Ovary (tissue), 3 donors: ENCODE measurements at regions not wholly inside any gene's neighbourhood (a gene's known extent, or its start where the extent isn't known, plus 50 kb on each side); places are given as distances from the start of the nearest gene placed in this dataset.

ENCODE experiments used
- CTCF ChIP-seq, 3 donors: fragments of 450-650 bp in 2 of 3; fragments of 200-600 bp in 1 of 3; IDR thresholded peaks; one replicate each; pipeline versions ENCODE4 v1.5.1 to v1.8.0; 2016 to 2022; ENCODE audit warnings: antibody characterized with exemption in 3 of 3, mild to moderate bottlenecking in 1 of 3
- EP300 ChIP-seq: sonication (generic); formaldehyde crosslinking; IDR thresholded peaks from one replicate; pipeline ENCODE4 v1.6.1; 2017; ENCODE audit warnings: antibody characterized with exemption
- POLR2A ChIP-seq: fragments of 450-650 bp; IDR thresholded peaks from one replicate; pipeline ENCODE4 v1.6.1; 2017; ENCODE audit warnings: antibody characterized with exemption, mild to moderate bottlenecking, moderate library complexity
- donor health status: DM: no; HTN: no; CAD: no.

GRCh38 chr1:101704895-101705294 is 291.8 kb downstream of the OLFM3 start:
- TF ChIP-seq POLR2A (no peak), CTCF (IDR thresholded peaks at IDR 0.05) (no peak), EP300 (no peak)
